ENCODE measurements at regions not wholly inside any gene's neighbourhood (a gene's known extent, or its start where the extent isn't known, plus 50 kb on each side); places are given as distances from the start of the nearest gene placed in this dataset.

DNA sequence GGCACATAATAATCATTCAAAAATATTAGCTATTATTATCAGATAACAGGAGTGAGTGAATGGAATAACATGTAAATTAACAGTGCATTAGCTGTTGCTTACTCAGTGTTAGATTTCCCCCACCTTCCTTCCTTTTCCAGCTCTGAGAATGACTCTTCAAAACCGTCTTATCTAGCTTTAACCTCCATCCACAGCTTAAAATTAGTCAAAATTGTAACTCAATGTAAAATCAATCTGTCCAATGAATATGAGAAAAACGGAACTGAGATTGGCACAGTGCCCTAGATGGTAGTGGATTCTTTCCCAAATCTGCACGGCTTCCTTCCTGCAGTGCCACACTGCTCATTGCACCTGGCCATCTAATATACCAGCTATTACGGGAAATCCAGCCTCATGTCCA lies 156.8 kb upstream of the BDNF start:
- no peak for DNase-seq

DNA sequence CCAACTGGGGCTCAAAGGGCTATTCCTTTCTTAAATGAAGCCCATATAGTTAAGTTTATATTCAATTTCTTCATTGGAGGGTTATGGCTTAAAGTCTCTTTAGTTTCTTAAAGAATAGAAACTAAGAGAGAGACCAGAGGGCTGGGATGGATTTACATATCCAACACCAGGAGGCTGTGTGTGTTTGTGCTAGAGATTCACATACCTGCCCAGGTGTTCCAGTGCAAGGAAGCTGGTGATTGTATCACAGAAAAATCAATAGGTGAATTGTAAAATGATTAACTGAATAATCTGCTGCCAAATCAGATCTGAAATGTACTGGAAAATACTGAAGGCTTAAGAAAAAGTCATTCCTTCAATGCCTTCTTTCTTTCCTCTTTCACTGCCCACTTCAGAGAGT lies 148.2 kb upstream of the BDNF start:
- DNase-seq = no peak

DNA sequence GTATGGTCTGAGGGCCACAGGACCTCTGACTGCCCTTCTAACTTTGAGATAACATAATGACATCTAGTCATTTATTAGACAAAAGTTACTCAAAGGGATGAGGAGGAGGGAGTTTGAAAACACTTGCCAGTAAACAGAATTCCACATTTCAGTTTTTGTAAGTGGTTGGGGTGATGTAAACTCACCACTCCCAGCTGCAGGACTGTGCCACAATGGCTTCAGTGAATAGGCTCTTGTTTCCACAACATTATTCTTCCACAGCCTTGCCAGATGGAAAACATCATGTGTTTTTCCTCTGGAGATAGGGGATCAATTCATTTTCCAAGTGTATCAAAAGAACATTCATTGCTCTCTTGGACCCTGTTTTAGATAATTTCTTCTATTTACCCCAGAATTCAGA lies 147.2 kb upstream of the BDNF start:
- no peak for DNase-seq

DNA sequence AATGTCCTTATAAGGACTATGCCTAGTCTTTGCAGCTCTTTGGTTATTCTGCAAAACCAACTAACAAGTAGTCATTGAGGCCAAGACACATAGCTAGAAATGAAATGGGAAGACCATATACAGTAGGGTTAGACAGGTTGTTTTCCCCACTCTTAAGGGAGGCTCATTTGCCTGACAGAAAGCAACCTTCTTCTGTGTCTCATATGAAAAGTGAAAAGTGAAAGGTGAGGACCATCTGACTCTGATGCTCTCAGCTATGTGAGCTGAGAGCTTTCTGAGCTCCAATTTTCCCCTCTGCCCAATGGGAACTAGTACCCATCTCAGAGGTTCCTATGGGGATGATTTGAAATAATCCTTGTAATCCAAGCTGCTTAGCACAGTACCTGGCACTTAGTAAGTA lies 142.0 kb upstream of the BDNF start:
- DNase-seq = no peak

DNA sequence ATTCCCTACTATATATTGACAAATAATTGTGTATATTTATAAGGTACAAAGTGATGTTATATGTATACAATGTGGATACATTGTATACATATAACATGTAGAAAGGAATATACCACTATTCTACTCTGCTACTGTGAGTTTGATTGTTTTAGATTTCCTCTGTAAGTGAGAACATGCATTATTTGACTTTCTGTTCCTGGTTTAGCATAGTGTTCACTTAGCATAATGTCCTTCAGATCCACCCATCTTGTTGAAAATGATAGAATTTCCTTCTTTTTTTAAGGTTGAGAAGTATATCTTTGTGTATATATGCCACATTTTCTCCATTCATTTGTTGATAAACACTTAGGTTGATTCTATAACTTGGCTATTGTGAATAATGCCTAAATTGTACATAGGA lies 140.8 kb upstream of the BDNF start:
- DNase-seq = no peak

DNA sequence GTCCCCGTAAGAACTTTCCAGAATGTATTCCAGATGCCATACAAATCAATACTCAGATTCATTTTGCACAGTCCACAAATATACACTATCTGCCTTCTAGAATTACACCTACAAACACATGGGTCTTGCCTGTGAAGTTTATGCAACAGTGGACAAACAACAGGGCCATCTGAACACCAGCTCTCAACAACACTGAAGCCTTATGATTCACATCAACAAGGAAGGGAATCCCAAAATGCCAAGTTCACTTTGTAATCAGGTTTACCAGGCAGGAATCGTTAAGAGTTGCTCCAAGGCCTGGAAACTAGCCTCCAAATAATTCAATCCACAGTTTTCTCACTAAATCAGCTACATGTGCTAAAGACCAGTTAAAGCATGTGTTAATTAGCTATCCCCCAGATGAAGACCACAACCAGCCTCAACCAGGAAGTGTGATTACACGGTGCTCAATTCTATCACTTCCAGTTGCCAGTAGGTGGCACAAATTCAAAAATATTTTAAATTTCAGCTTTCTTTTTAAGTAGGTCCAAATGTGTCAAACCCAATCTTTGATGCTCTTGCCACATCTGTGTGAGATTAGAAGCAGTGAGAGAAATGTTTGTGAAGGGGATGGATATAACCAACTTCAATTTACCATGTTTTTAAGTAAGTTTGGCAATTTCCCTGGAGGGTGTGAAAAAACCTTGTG lies 139.1 kb upstream of the BDNF start:
- DNase-seq = no peak

DNA sequence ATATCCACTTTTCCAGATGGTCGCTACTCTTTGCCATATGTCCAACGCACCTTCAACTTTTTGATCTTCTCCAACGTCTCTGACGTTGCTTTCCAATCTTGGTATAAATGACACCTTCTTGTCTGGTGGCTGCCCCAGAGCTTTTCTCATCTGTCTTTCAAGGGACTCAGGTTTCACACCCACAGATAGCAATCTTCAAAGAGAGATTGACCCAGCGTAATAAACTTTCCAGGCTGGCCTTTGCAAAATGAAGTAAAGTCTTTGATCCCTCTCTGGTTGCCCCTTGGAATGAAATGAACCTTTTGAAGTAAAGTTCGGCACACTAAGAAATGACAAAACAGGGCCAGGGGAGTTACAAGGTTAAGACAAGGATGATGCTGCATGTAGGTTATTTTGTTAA lies 138.4 kb upstream of the BDNF start:
- no peak for DNase-seq

DNA sequence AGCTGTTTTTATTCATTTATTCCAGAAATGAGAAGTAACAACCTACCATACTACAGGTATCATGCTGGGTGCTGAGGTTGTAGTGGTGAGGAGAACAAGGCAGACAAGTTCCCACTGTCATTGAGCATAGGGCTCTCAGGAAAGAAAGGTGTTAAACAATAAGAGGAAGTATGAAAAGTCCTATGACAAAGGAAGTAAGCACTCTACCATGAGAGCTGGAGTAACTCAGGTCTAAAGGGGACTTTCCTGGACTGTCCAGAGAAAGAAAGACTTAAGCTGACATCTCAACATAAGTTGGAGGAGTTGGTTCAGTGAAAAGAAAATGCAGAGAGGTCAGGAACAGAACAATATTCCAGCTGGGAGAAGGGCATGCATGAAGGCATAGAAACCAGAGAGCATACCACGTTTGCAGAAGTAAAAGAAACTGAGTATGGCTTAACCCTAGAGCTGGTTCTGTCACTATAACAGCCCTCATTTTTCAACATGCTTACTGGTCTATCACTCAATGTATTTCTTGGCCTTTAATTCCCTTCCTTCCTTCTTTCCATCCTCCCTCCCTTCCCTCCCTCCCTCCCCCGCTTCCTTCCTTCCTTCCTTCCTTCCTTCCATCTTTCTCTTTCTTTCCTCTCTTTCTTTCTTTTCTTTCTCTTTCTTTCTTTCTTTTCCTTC lies 137.8 kb upstream of the BDNF start:
- no peak for DNase-seq

DNA sequence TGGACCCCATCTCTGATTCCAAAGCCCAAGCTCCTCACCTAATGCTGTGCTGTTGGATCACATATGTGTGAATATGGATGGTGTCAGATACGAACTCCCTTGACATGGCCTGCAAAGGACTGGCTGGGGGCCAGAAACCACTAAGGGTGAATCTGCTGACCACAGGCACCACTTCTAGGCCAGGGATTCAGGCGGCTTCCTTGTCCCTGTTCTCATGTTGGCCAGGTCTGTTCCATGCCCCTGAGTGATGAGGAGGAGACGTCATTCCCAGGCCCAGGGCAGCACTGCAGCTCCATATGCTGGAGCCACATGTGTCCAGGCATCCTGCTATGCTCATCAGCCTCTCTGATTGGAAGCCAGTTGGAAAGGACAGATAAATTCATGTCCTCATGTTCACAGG lies 130.0 kb upstream of the BDNF start:
- no peak for DNase-seq

DNA sequence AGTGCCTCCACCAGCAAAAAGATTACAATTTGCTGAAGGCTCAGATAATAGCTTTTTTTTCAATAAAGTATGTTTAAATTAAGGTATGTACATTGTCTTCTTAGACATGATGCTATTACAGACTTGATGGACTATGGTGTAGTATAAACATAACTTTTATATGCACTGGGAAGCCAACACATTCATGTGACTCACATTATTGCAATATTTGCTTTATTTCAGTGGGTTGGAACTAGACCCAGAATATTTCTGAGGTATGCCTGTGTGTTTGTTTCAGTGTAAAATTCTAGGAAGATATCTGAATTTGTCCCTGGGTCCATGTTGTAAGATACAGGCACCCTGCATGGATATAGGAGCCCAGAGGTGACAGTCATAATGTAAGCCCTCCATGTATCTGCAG lies 120.0 kb upstream of the BDNF start:
- no peak for DNase-seq

DNA sequence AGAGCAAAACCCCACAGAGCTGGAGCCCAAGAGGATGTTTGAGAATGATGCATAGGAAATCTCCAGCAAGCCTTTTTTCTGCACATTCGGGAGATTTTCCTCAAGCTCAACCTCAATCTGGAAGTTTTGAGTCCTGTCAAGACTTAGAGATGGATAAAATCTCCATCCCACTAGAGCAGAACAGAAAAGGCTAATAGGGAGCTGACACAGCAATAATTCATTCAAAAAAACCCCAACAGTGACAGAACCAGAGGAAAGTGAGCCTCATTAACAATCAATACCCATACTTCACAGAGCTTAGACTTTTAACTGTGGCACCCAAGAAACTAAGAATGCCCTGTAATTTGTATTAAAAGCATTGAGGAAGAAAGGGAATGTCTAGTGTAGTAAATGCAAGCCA lies 115.9 kb upstream of the BDNF start:
- no peak for DNase-seq

DNA sequence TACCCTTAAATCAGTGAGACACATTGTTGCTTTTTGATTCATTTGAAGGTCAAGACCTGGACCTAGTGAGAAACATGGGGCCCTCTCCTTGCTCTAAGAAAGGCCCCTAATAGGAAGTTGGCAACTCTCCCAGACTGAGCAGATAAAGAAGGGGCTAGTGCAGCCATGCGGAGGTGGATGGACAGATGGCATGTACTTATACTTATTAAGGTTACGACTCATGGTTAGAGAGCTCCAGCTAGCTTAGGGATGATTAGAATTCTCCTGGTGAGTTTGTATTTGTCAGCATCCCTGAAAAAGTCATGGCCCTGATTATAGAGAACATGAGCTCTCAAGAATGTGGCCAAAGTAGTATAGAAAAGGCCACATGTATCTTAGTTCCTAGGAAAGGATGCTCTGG lies 112.1 kb upstream of the BDNF start:
- DNase-seq = no peak

DNA sequence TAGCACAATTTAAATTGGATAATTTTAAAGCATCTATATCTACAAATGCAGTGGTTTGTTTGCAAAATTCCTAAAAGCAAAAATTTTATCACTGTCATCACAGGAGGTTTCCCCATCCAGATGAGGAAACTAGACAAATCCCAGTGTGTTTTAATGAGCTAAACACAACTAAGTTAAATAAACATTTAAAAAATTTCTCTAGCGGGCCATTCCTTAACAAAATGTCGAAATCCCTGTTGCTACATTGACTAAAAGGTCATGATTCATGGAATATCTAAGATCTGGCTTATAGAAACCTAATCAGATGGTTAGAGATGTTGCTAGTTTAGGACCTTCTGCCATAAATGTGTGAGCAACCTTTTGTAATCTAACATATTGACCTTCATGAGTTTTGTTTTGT lies 107.3 kb upstream of the BDNF start:
- DNase-seq = no peak

DNA sequence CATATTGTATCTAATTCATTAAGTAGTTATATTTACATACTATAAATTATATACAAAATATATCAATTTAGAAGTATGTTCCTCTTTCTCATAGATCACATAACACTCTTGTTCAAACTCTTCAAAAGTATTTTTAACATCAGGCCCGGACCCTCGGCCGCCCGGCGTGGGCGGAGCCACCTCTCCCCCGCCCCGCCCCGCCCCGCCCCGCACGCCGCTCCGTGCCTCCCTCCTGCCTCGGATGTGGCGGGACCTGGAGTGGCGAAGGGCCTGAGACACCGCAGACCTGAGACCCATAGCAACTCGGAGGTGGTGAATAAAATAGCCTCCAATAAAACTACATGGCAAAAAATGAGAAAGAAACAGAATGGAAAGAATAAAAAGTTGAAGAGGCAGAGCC lies 105.9 kb upstream of the BDNF start:
- DNase-seq = no peak

DNA sequence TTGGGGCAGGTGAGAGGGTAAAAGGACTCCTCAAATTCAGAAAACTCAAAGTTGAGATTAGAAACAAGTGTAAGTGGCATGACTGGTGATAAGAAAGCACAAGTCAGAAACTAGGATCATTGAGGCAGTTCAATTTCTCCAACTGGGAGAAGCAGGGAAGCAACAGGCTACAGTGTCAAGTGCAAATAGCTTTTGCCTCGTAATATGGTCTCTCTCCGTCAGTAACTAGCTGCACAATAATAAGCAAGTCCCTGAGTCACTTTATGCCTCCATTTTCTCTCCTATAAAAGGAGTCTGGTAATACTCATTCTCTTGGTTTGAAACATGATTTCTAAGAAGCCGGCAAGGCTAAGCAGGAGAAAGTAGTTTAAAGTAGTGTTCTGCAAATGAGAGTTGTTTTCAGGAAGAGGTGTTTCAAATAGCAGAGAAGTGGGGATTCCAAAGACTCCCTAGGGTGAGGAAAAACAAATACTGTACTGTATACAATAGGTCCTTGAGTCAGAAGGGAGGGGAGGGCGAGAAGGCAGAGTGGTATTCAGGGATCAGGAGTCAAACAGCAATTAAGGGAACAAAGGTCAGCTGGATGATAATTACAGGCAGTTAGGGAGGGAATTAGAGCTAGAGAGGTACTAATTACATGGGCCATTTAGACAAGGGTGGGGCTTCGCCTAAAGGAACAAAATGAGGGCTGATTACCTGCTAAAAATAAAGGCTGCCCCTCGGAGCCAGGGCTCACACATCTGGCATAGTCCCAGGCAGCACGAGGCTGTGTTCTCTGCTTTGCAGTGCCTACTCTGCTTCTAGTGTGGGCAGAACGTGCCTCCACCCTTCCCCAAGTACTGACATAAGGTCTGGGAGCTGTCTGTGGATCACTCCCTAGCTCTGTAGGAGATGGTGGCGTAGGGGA lies 96.0 kb upstream of the BDNF start:
- peak; percentile 4 for DNase-seq

DNA sequence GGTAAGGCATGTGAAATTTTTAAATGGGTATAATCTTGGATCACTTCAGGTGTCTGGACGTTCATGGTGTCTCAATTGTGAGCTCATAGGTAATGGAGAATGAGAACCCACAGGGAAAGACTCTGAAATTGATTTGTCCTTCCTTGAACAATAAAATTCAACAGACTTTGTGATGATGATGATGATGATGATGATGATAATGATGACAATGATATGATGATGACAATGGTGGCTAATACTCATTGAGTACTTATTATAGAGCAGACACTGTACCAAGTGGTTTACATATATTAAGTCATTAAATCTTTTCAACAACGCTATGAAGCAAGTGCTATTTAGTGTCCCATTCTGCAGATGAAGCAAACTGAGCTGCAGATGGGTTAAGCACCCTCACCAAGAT lies 86.6 kb upstream of the BDNF start:
- no peak for DNase-seq

DNA sequence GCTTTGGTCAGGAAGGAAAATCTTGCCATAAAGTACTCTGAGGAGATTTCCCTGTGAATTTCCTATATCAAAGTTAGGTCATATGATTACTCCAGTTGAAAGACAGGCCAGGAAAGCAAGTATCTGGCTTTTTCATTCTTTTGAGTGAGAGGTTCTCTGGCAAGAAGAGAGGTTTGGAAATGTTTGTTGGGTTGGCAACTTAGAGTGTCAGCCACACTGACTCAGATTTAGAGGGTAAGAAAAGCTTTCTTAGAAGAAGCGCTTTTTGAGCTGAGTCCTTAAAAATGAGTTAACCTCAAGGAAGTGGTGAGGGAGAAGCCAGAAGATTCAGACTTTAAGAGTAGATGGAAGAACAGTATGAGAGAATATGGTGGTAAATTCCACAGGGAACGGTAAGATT lies 86.1 kb upstream of the BDNF start:
- DNase-seq = no peak

DNA sequence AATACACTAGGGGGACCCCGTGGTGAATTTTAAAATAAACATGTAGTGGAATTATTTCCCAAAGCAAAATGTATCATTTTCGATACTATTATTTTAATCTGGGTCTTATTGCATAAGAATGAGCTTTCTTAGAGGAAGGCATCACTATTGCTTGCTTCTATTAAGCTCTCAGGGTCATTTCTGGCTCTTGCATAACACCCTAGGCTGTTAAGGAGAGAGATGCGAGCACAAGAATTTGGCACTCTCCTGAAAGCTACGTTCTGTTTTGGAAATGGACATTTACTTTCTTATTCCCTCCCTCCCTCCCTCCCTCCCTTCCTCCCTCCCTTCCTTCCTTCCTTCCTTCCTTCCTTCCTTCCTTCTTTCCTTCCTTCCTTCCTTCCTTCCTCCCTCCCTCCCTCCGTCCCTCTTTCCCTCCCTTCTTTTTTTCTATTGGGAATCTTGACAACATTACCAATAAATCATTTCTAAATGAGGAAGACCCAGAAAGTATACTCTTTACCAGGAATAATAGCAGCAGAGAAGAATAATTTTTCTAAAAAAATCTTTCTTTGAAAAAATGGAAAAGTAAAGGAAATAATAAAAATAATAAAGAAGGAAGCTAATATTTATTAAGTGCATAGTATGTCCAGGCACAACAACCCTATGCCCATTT lies 83.6 kb upstream of the BDNF start:
- no peak for DNase-seq

DNA sequence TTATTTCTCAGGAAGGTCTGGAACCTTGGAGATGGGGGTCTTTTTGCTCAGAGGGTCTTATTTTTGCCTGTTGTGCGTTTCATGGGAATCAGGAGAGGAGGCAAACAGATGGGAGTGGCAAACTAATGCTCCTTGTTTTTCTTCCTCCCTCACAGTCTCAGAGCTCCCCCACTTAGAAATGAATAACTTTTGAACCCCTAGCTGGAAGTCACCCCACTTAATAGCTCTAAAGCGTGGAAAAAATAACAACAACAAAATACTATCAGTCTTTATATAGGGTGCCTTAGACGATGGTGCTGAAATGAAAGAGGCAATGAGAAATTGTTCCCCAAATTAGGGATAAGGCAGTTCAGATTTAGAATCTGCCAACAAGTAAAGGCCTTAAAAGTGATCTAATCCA lies 76.8 kb upstream of the BDNF start:
- DNase-seq = no peak

DNA sequence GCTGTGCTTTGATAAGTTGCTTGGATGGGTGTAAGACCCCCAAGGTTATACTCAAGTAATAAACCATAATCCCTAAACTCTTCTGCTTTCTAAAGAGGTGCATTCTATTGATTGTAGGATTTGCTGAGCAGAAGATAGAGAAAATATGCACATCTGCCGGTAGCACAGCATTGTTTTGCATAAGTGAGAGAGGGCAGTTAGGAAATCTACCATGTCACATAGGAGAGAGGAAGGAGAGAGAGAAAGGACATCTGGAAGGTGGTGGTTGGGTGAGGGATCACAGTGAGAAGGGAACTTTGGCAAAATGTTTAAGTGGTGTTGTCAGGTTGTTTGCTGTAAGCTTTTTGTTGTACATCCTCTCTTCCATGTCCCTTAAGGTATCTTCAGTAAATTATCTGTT lies 73.6 kb upstream of the BDNF start:
- DNase-seq = no peak

DNA sequence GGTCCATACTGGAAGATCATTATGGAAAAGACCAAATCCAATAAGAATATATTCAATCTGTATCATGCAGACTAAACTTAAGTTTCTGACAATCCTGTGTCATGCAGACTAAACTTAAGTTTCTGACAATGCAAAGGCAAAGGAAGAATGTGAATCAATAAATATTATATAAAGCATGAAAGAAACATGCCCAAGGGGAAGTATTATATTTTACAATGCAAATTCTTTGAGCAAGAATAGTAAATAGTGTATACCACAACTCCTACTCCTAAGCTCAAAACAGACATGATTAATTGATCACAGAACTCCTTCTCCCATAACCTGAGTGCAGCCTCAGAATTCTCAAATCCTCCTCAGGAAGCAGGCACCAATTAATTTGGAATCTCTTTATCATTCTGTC lies 71.3 kb upstream of the BDNF start:
- no peak for DNase-seq

DNA sequence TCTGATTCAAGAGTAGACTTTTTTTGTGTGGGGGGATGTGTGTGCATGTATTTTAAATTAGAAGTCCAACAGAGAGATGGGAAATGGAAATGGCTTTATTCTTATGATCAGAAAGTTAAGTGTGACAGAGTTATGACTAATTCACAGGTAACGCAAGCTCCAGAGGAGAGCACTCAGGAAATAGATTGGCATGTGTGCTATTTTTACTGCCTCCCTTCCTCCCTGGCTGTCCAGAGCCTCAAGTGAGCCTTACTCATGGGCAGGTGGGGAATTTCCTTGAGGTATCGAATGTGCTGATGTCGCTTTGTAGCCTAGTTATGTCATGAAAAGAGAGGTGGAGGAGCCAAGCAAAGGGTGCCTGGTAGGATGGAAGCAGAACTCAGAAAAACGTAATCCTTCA lies 70.3 kb upstream of the BDNF start:
- DNase-seq = no peak

DNA sequence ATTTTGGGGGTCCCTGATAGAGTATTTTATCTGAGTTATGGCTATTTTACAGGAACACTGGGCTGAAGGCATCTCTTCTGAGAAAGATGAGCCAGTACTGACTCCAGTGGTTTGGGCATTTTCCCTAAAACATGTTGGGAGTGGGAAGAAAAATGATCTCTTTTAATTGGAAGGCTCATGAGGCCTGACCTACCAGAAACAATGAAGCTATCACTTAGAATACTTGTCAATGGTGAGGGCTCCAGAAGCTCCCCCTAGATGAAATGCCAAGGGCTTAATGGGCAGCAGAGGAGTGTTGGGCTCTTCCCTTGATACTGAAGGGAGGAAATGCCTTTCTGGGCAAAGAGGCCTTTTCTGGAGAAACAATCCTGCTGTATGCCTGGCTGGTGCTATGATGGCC lies 63.5 kb upstream of the BDNF start:
- no peak for DNase-seq

DNA sequence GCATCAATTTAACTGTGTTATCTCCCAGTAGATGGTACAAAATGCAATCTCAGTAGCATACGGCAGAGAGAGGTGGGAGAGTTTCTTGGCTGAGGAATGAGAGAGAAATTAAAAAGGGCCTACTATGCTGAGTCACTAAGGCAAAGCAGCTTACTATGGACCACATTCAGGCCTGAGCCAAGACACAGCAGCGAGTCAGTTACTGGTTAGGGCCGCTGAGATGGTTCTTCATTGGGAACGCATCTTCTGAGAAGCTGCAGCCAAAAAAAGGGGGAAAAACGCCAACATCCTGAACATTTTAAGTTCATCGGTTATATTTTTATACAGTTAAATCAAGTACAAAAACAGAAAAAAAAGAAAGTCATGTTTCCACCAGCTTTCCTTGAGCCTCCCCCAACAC lies 61.1 kb upstream of the BDNF start:
- no peak for DNase-seq
